Inferior parietal cortex (tissue), 1 donor: ENCODE measurements at regions not wholly inside any gene's neighbourhood (a gene's known extent, or its start where the extent isn't known, plus 50 kb on each side); places are given as distances from the start of the nearest gene placed in this dataset.
"Not testable (repeated sequence)": the region's sequence is repeated elsewhere in the genome, so short reads cannot be mapped to it uniquely, and the experiment has no call there.

Experiments
- DNase-seq: peaks from one replicate; pipeline ENCODE4 v3.0.0-alpha.2; 2016; ENCODE audit errors: extremely low spot score

GRCh38 chr6:119821380-119821779 lies 471.8 kb upstream of the MAN1A1 start:
- no peak for DNase-seq

GRCh38 chr6:119818876-119819275 lies 469.3 kb upstream of the MAN1A1 start:
- DNase-seq, result no peak

DNA sequence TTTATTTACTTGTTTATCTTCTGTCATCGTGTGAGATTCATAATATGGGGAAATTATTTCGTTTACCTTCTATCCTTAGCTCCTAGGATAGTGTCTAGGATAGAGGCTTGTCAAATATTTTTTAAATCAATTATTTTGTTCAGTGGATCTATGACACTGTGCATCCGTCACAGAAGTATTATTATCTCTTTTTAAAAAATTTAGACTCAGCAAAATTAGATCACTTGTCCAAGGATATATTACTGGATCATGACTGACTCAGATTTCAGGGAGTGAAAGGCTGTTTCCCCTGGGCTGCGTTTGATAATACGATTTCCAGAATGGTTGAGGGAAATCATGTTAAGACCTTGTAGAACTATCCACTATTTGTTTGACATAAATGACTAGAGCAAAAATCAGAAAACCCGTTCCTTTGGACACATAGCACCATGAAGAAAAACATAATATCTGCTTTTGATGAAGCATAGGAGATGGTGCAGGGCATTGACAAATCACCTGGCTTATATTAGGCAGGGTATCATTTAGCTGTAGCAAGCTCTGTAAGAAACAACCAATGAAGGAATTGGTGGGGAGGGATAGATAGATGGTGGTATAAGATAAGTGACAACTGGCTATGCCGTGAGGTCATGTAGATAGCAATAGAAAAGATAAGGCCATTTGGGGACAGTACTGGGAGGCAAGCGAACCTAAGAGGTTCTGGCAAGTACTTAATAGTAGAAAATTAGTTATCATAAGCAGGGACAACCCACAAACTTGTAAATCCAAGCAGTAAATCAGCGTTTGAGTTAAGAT lies 465.2 kb upstream of the MAN1A1 start:
- no peak for DNase-seq

DNA sequence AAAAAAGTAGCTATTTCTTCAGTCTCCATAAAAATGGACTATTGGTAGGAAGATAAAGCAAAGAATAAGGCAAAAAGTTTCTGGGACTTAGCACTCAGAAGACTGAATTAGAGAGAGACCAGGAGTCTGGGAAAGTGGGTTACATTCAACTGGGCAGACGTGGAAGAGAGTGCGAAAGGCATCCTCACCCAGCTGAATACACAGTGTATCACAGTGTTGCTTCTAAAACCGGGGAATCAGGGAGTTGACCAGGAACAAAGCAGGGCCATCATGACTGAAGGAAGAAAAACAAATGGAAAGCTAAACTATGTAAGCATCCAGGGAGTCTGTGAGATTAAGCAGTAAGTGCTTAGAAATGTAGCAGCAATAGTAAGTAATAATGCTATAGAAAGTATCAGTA lies 452.9 kb upstream of the MAN1A1 start:
- DNase-seq, result no peak

DNA sequence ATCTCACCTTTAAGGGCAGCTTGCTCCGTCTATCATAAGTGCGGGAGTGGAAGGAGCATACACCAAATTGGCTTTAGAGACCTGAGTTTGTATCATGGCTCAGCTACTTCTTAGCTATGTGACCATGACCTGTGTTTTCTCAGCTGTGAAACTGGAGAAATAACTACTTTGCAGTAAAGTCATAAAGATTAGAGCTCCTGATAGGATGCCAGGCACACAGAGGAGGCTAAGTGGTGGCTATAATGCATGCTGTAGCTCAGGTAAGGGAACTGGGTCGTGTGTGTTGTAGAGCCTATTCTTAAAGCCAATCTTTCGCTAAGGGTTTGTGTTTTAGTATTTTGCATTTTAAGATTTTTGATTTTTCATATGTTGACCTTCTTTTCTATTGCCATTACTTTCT lies 451.5 kb upstream of the MAN1A1 start:
- DNase-seq, result no peak

DNA sequence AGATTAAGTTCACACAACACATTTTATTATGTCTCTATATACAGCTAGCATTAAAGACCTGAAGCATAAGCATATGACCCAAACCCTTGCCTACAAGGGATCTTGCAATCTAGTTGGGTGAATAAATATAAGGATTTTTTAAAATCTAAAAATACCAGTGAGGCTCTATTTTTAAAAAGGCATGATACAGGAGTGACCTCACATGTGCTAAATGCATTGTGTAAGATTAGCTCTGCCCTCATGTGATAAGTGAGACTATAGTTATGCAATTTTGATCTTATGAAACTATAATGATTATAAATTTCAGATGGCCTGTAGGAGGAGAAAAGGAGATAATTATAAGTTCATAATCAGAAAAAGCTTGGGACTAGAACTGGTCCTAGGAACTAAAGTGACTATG lies 451.0 kb upstream of the MAN1A1 start:
- DNase-seq, result no peak

GRCh38 chr6:119799596-119800509 lies 450.3 kb upstream of the MAN1A1 start:
- DNase-seq, result no peak

DNA sequence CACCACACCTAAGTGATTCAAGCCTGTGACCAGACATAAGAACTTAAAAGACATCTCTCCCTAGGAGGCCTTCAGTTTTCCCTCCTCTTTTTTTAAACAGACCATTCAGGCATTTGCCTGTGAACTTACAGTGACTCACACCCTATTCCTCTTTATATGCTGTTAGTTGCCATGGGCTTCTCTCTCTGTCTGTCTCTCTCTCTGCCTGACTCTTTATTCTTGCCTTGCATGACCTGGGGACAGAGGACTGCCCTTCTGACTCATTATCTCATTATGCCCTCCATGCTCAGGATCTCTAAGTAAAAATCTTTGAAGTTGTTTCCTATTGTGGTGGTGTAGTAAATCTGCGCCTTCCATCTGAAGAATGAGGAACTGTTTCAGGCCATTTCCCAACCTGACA lies 442.2 kb upstream of the MAN1A1 start:
- DNase-seq, result no peak

DNA sequence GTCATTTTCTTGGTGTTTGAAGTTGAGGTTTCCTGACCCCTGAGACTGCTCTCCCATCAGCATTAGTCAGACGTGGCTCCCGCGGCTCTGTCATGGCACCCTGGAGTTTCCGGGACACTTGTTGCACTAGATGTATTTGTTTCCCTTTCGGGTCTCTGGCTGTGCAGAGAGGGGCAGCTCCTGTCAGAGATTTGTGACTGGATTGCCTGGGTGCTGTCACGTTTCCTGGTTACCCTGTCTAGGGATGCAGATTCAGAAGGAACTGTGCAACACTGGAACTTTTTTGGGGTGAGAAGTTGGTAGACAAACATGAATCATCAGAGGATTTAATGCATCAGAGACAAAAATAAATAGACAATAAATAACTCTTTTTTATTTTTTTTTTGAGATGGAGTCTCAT lies 431.8 kb upstream of the MAN1A1 start:
- DNase-seq, result no peak

- no peak for DNase-seq
These were observed 418.6 kb upstream of the MAN1A1 start for GRCh38 chr6:119768201-119768600.

- no peak for DNase-seq
These were observed 415.5 kb upstream of the MAN1A1 start for GRCh38 chr6:119764927-119765681.

GRCh38 chr6:119760046-119760445 lies 410.5 kb upstream of the MAN1A1 start:
- DNase-seq, result no peak

GRCh38 chr6:119758385-119758784 lies 408.8 kb upstream of the MAN1A1 start:
- no peak for DNase-seq

DNA sequence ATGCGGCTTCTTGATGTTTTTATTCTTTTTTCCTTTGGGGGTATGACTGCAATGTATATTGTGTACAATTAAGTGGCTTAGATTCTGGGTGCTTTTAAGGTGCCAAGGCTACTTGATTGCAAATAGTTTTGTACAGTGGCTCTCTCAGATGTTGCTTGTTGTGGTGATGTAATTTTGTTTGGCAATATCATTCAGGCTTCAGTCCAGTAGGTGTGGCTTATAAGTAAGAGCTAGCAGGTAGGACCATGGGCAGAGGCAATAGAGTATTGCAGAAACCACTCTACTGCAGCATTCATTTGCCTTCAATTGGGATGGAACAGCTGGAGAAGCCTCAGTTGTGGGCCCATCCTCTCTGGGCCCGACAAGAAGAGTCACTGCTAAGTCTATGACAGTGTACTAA lies 407.9 kb upstream of the MAN1A1 start:
- no peak for DNase-seq

- no peak for DNase-seq
These were observed 399.8 kb upstream of the MAN1A1 start for GRCh38 chr6:119749335-119749734.

DNA sequence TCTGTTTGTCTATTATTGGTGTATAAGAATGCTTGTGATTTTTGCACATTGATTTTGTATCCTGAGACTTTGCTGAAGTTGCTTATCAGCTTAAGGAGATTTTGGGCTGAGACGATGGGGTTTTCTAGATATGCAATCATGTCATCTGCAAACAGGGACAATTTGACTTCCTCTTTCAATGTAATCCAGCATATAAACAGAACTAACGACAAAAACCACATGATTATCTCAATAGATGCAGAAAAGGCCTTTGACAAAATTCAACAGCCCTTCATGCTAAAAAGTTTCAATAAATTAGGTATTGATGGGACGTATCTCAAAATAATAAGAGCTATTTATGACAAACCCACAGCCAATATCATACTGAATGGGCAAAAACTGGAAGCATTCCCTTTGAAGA lies 399.0 kb upstream of the MAN1A1 start:
- not testable (repeated sequence) for DNase-seq

GRCh38 chr6:119742188-119742803 lies 392.7 kb upstream of the MAN1A1 start:
- DNase-seq, result peak; percentile 62

- DNase-seq, result no peak
These were observed 390.2 kb upstream of the MAN1A1 start for GRCh38 chr6:119739769-119740168.

DNA sequence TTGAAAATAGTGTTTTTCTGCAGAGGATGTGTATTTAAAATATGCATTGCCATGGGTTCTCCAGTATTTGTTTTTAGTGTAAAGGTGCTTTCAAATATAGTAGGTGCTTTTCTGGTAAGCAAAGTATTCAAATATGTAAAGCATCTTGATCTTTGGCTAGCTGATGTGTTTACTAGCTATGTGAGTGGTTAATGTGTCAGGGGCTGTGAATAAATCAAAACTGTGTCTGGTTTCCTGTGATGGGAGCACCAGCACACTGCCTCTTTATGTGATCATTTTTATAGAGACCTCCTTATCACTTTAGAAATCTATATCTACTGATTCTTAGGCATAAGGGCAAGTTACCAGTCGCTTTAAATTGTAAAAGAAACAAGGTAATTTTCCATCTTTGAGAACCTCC lies 388.9 kb upstream of the MAN1A1 start:
- DNase-seq, result no peak

GRCh38 chr6:119736296-119737021 lies 386.9 kb upstream of the MAN1A1 start:
- no peak for DNase-seq

GRCh38 chr6:119735530-119735929 lies 386.0 kb upstream of the MAN1A1 start:
- DNase-seq, result no peak
